Ovary (tissue), 7 donors: ENCODE measurements at regions not wholly inside any gene's neighbourhood (a gene's known extent, or its start where the extent isn't known, plus 50 kb on each side); places are given as distances from the start of the nearest gene placed in this dataset.

Experiments
- DNase-seq, 5 donors: peaks; one replicate each; pipeline ENCODE4 v3.0.0-alpha.2; 2019 to 2020
- H3K27ac ChIP-seq, 2 donors: fragments of 200-600 bp; one replicate each; pipeline versions ENCODE4 v1.5.1 to v1.8.0; 2019 to 2022
- H3K27me3 ChIP-seq: fragments of 200-600 bp; one replicate; pipeline ENCODE4 v1.8.0; 2022
- H3K36me3 ChIP-seq: fragments of 200-600 bp; sonication (generic); one replicate; pipeline ENCODE4 v1.5.1; 2019
- H3K4me1 ChIP-seq: one replicate; pipeline ENCODE4 v1.8.1; 2013; ENCODE audit warnings: mild to moderate bottlenecking, moderate library complexity; ENCODE audit not compliant: insufficient read depth
- H3K4me3 ChIP-seq: fragments of 200-600 bp; sonication (generic); one replicate; pipeline ENCODE4 v1.5.1; 2017
- H3K9me3 ChIP-seq, 2 donors: fragments of 200-600 bp in 1 of 2; sonication (generic) in 1 of 2; one replicate each; pipeline versions ENCODE4 v1.5.1 to v1.8.1; 2013 to 2019; ENCODE audit warnings: mild to moderate bottlenecking in 1 of 2, moderate library complexity in 1 of 2
- EP300 ChIP-seq: sonication (generic); formaldehyde crosslinking; IDR thresholded peaks from one replicate; pipeline ENCODE4 v1.6.1; 2017; ENCODE audit warnings: antibody characterized with exemption
- POLR2A ChIP-seq: fragments of 450-650 bp; IDR thresholded peaks from one replicate; pipeline ENCODE4 v1.6.1; 2017; ENCODE audit warnings: antibody characterized with exemption, mild to moderate bottlenecking, moderate library complexity
- WGBS, 3 donors: extraction: QIAGEN DNeasy Blood & Tissue Kit in 1 of 3; methylation state at CpG; one replicate each; pipeline versions ENCODE4 v1.1.5 to v1.1.7; 2013 to 2017; 5-methylcytosine and 5-hydroxymethylcytosine counted together
- intact Hi-C, 4 donors: fragments of 100-400 bp; cut with DNase I; formaldehyde crosslinking; loops; one replicate each; pipeline versions ENCODE4 v1.11.0 to v1.15.1; 2022 to 2023
- TF ChIP-seq, protein P1 (sequence below), 3 donors: fragments of 450-650 bp in 2 of 3; fragments of 200-600 bp in 1 of 3; IDR thresholded peaks; one replicate each; pipeline versions ENCODE4 v1.5.1 to v1.8.0; 2016 to 2022; ENCODE audit warnings: antibody characterized with exemption in 3 of 3, mild to moderate bottlenecking in 1 of 3
- donor health status: DM: no; HTN: no; CAD: no; lungs with moderate emphysema.
- donor health status: DM: no; HTN: no; CAD: no.
- donor health status: Bipolar disorder and iron deficiency.
- donor health status: DM: no; HTN: no; CAD: no.
- donor health status: DM: yes; HTN: yes; CAD: no.

DNA sequence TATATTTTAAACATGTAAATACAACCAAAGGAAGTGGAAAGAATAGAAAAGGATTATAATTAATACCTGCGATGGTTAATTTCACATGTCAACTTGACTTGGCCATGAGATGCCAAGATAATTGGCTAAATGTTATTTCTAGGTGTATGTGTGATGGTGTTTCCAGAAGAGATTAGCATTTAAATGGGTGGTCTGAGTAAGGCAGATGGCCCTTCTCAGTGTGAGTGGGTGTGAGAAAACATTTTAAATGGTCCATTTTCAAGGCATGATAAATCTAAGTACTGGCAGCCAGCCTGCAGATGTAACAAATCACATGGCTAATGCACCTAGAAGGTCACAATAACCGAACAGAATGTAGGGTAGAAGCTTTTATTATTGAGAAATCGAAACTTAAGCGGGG is 99.6 kb upstream of the CDH7 start:
- TF ChIP-seq POLR2A = no peak
- TF ChIP-seq, protein P1, sequence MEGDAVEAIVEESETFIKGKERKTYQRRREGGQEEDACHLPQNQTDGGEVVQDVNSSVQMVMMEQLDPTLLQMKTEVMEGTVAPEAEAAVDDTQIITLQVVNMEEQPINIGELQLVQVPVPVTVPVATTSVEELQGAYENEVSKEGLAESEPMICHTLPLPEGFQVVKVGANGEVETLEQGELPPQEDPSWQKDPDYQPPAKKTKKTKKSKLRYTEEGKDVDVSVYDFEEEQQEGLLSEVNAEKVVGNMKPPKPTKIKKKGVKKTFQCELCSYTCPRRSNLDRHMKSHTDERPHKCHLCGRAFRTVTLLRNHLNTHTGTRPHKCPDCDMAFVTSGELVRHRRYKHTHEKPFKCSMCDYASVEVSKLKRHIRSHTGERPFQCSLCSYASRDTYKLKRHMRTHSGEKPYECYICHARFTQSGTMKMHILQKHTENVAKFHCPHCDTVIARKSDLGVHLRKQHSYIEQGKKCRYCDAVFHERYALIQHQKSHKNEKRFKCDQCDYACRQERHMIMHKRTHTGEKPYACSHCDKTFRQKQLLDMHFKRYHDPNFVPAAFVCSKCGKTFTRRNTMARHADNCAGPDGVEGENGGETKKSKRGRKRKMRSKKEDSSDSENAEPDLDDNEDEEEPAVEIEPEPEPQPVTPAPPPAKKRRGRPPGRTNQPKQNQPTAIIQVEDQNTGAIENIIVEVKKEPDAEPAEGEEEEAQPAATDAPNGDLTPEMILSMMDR (IDR thresholded peaks at IDR 0.05) = no peak
- TF ChIP-seq EP300 = no peak
- H3K4me1 ChIP-seq = no peaks in the 10 kb centered on the region
- no peaks in the 10 kb centered on the region for H3K9me3 ChIP-seq
- H3K27ac ChIP-seq = no peak overlapping the region
- intact Hi-C loops = loop anchor here in 1 of 4 donors (5.0 kb wide), 1 partner anchor 414 kb away; no protein-coding TSS in a partner anchor
- 63 to 65% (median 63%) methylated on average over 4 of the region's 4 CpGs for WGBS, 3 donors
- no peak overlapping the region for H3K4me3 ChIP-seq
- H3K36me3 ChIP-seq = no peaks in the 10 kb centered on the region
- no peak for DNase-seq
- H3K27me3 ChIP-seq = no peaks in the 10 kb centered on the region

DNA sequence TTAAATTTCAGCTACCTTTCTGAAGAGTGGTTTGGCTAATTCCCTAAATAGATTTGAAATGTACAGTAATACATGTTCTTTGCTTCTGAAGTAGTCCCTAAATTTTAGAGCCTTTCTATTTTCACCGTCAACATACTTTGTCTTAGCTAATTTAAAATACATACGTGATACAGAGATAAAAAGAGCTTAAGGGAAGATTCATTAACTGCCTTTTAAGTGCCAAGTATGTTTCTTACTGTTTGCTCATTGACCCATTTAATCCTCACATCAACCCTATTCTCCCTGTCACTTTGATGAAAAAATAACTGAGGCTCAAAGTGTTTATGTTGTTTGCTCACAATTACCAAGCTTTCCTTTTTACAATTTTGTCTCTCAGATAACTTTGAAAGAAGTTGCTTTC is 118.6 kb upstream of the CDH7 start:
- intact Hi-C loops = no loop called here

DNA sequence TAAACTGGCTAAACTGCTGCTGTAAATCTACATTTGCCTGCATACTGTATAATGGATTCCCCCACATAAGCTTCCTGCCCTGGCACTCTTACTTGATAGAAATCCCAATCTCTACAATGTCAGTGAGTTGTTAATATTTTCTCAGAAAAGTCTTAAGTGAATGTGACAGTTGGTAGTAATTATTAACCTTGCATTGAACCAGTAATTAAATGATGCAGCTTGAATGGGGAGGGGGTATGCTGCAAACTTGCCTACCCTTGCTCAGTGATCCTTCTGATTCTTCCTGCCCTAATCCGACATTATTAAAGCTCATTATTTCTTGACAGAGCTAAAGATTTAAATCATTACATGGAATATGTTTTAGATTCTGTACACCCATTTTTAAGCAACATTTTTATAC is 119.0 kb upstream of the CDH7 start:
- H3K4me3 ChIP-seq = no peak overlapping the region
- no peaks in the 10 kb centered on the region for H3K27me3 ChIP-seq
- H3K36me3 ChIP-seq = no peaks in the 10 kb centered on the region
- WGBS, 3 donors = 85 to 93% (median 86%) methylated on average over 1 of the region's 1 CpG
- DNase-seq = no peak
- no peaks in the 10 kb centered on the region for H3K4me1 ChIP-seq
- no peak overlapping the region for H3K27ac ChIP-seq
- no peaks in the 10 kb centered on the region for H3K9me3 ChIP-seq
- intact Hi-C loops = no loop called here
- no peak for TF ChIP-seq POLR2A

More for the DNA sequence above, 118.6 kb upstream of the CDH7 start:
- Histone ChIP-seq H3K27ac (no peak overlapping the region), H3K4me3 (no peak overlapping the region), H3K36me3 (no peaks in the 10 kb centered on the region), H3K4me1 (no peaks in the 10 kb centered on the region), H3K27me3 (no peaks in the 10 kb centered on the region), H3K9me3 (no peaks in the 10 kb centered on the region)
- no peak for DNase-seq
- 69 to 78% (median 74%) methylated on average over 2 of the region's 2 CpGs for WGBS, 3 donors
- TF ChIP-seq EP300 = no peak
- TF ChIP-seq, protein P1 (IDR thresholded peaks at IDR 0.05) = no peak

DNA sequence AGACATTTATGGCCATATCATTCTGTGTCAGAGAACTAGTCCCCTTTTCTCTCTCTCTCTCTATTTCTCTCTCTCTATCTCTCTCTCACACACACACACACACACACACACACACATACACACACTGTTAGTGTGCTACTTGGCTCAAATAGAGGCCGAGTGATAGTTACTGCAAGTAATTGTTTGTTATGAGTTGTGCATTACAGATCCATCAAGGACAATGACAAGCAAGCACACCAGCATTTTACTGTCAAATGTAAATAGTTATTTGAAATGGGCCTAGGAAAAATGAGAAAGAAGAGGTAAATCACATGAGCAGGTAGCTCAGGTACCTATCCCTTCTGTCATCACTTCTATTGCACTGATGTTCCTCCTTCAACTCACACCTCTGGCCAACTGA is 122.4 kb upstream of the CDH7 start:
- no peak overlapping the region for H3K27ac ChIP-seq
- TF ChIP-seq, protein P1 (IDR thresholded peaks at IDR 0.05) = no peak
- TF ChIP-seq POLR2A (no peak), EP300 (no peak)
- H3K9me3 ChIP-seq = no peaks in the 10 kb centered on the region
- no peaks in the 10 kb centered on the region for H3K27me3 ChIP-seq
- no peak overlapping the region for H3K4me3 ChIP-seq
- no peaks in the 10 kb centered on the region for H3K4me1 ChIP-seq
- no peaks in the 10 kb centered on the region for H3K36me3 ChIP-seq
- DNase-seq = no peak
- 78 to 81% (median 80%) methylated on average over 1 of the region's 1 CpG for WGBS, 3 donors
- intact Hi-C loops = no loop called here

DNA sequence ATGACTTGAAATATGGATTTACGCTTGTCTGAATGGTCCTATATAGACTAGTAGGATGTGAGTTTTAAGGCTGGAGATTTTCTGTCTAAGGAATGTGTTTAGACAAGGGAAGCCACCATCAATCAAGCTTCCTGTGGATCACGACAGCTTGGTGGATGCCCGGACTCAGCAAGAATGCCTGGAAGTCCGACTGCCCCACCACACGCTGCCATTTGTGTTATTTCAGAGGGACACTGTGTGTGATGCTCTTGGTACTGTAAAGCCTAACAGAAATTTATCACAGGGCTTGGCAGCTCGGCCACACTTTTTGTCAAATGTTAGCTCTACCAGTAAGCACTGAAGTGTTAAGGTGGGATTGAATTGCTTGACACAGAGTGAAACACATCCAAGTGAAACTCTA is 127.1 kb upstream of the CDH7 start:
- H3K27me3 ChIP-seq = no peaks in the 10 kb centered on the region
- TF ChIP-seq, protein P1 (IDR thresholded peaks at IDR 0.05) = no peak
- H3K27ac ChIP-seq = no peak overlapping the region
- H3K9me3 ChIP-seq = no peaks in the 10 kb centered on the region
- H3K4me3 ChIP-seq = no peak overlapping the region
- 38 to 51% (median 40%) methylated on average over 6 of the region's 6 CpGs for WGBS, 3 donors
- intact Hi-C loops = no loop called here
- H3K4me1 ChIP-seq = no peaks in the 10 kb centered on the region
- H3K36me3 ChIP-seq = no peaks in the 10 kb centered on the region
- DNase-seq = no peak
